PC-9 (cell line): ENCODE measurements at regions not wholly inside any gene's neighbourhood (a gene's known extent, or its start where the extent isn't known, plus 50 kb on each side); places are given as distances from the start of the nearest gene placed in this dataset.

Source experiments
- BruUV-seq: library from RNA; stranded (reverse); fragments of 400-500 nt; replicated peaks from 2 replicates; lab custom pipeline; 2021; lab: Mats Ljungman, UMichigan
- CTCF ChIA-PET: fragments of 300-600 bp; sonication (Branson Sonifier 250); formaldehyde crosslinking; loops from one replicate; lab custom pipeline; 2022; ENCODE audit warnings: antibody characterized with exemption; lab: Charles Lee
- POLR2A ChIA-PET: fragments of 300-600 bp; sonication (Branson Sonifier 250); formaldehyde crosslinking; loops from one replicate; lab custom pipeline; 2022; ENCODE audit warnings: antibody characterized with exemption; ENCODE audit not compliant: unreplicated experiment; lab: Charles Lee
- DNase-seq, 2 experiments: peaks; one replicate each; pipeline versions ENCODE4 v3.0.0 to v3.0.0-alpha.2; 2015 to 2022; ENCODE audit warnings: mixed read lengths in 1 of 2
- H2AFZ ChIP-seq: fragments of 200-600 bp; sonication (generic); 2 replicates; pipeline ENCODE4 v1.8.1; 2017; ENCODE audit warnings: antibody characterized with exemption
- H3F3A ChIP-seq: fragments of 200-600 bp; sonication (generic); 2 replicates; pipeline ENCODE4 v1.8.1; 2017; ENCODE audit warnings: antibody characterized with exemption, mild to moderate bottlenecking, low read depth; ENCODE audit not compliant: insufficient read depth
- H3K27ac ChIP-seq: fragments of 200-600 bp; sonication (generic); 2 replicates; pipeline ENCODE4 v1.6.1; 2016; ENCODE audit warnings: mixed run types
- H3K27me3 ChIP-seq: fragments of 200-600 bp; sonication (generic); 2 replicates; pipeline ENCODE4 v1.6.1; 2016; ENCODE audit warnings: low read depth, mixed run types; ENCODE audit not compliant: insufficient read depth
- H3K36me3 ChIP-seq: fragments of 200-600 bp; sonication (generic); 2 replicates; pipeline ENCODE4 v1.6.1; 2016; ENCODE audit warnings: low read depth, mixed run types
- H3K4me1 ChIP-seq: fragments of 200-600 bp; sonication (generic); replicated peaks from 2 replicates; pipeline ENCODE4 v1.6.1; 2016; ENCODE audit warnings: mixed run types; ENCODE audit not compliant: insufficient read depth
- H3K4me2 ChIP-seq: fragments of 200-600 bp; sonication (generic); 2 replicates; pipeline ENCODE4 v1.6.1; 2017; ENCODE audit warnings: mixed run types
- H3K4me3 ChIP-seq: fragments of 200-600 bp; sonication (generic); 2 replicates; pipeline ENCODE4 v1.6.1; 2016; ENCODE audit warnings: mixed run types
- H3K79me2 ChIP-seq: fragments of 200-600 bp; sonication (generic); 2 replicates; pipeline ENCODE4 v1.6.1; 2017; ENCODE audit warnings: low read depth, mixed run types
- H3K9me2 ChIP-seq: fragments of 200-600 bp; sonication (generic); 2 replicates; pipeline ENCODE4 v1.8.1; 2017; ENCODE audit warnings: mild to moderate bottlenecking; ENCODE audit not compliant: insufficient read depth
- H3K9me3 ChIP-seq: fragments of 200-600 bp; sonication (generic); 2 replicates; pipeline ENCODE4 v1.8.1; 2016; ENCODE audit warnings: low read depth; ENCODE audit not compliant: insufficient read depth
- H4K20me1 ChIP-seq: fragments of 200-600 bp; sonication (generic); 2 replicates; pipeline ENCODE4 v1.8.1; 2017; ENCODE audit not compliant: insufficient read depth
- CTCF ChIP-seq: fragments of 200-600 bp; sonication (generic); conservative IDR thresholded peaks from 2 replicates; pipeline ENCODE4 v1.6.1; 2017; ENCODE audit warnings: mixed run types, antibody characterized with exemption, mild to moderate bottlenecking, moderate library complexity
- EZH2 ChIP-seq: fragments of 200-600 bp; sonication (generic); IDR thresholded peaks from 2 replicates; pipeline ENCODE4 v1.8.0; 2017; ENCODE audit warnings: antibody characterized with exemption, low read depth
- intact Hi-C: fragments of 100-400 bp; cut with micrococcal nuclease; formaldehyde crosslinking; loops from one replicate; pipeline ENCODE4 v1.10.0; 2022; ENCODE audit not compliant: unreplicated experiment

GRCh38 chr2:82819951-82820350 lies 1639.1 kb downstream of the SUCLG1 start:
- Histone ChIP-seq H3K4me3 (no peak overlapping the region), H3K27me3 (peaks cover 11% of the 10 kb centered on the region; the same call in 1 of the 2 replicates), H3K4me1 (no peaks in the 10 kb centered on the region), H3K9me3 (no peaks in the 10 kb centered on the region), H3K27ac (no peak overlapping the region), H3K36me3 (no peaks in the 10 kb centered on the region), H3F3A (no peaks in the 10 kb centered on the region), H3K4me2 (no peak overlapping the region), H3K9me2 (no peaks in the 10 kb centered on the region), H3K79me2 (no peaks in the 10 kb centered on the region), H4K20me1 (no peaks in the 10 kb centered on the region), H2AFZ (no peak overlapping the region)
- TF ChIP-seq CTCF (no peak), EZH2 (no peak)
- no peak for DNase-seq
- intact Hi-C loops, result no loop called here
- BruUV-seq, result no TSS peak
- POLR2A ChIA-PET, result no interaction called here
- CTCF ChIA-PET, result no interaction called here

GRCh38 chr2:82814146-82814545 lies 1644.9 kb downstream of the SUCLG1 start:
- Histone ChIP-seq H3F3A (no peaks in the 10 kb centered on the region), H3K79me2 (no peaks in the 10 kb centered on the region), H3K27me3 (0 out of 2 replicates have a peak, but pooled peaks cover 7% of the 10 kb centered on the region), H3K36me3 (no peaks in the 10 kb centered on the region), H4K20me1 (no peaks in the 10 kb centered on the region), H3K4me3 (no peak overlapping the region), H3K4me2 (no peak overlapping the region), H2AFZ (no peak overlapping the region), H3K4me1 (no peaks in the 10 kb centered on the region), H3K9me2 (no peaks in the 10 kb centered on the region), H3K9me3 (no peaks in the 10 kb centered on the region), H3K27ac (no peak overlapping the region)
- ChIA-PET CTCF (no interaction called here), POLR2A (no interaction called here)
- intact Hi-C loops, result no loop called here
- no peak for DNase-seq
- BruUV-seq, result no TSS peak
- TF ChIP-seq EZH2, result no peak

- no TSS peak for BruUV-seq
- no peaks in the 10 kb centered on the region for H3K9me3 ChIP-seq
- H3K9me2 ChIP-seq, result no peaks in the 10 kb centered on the region
- intact Hi-C loops, result no loop called here
- ChIA-PET POLR2A (no interaction called here), CTCF (no interaction called here)
- H3K79me2 ChIP-seq, result no peaks in the 10 kb centered on the region
- TF ChIP-seq EZH2 (no peak), CTCF (no peak)
- no peaks in the 10 kb centered on the region for H3K4me1 ChIP-seq
- H4K20me1 ChIP-seq, result no peaks in the 10 kb centered on the region
- H2AFZ ChIP-seq, result no peak overlapping the region
- DNase-seq, result no peak
- H3K4me3 ChIP-seq, result no peak overlapping the region
- no peaks in the 10 kb centered on the region for H3K36me3 ChIP-seq
- no peaks in the 10 kb centered on the region for H3F3A ChIP-seq
- 0 out of 2 replicates have a peak, but pooled peaks cover 4% of the 10 kb centered on the region for H3K27me3 ChIP-seq
- no peak overlapping the region for H3K27ac ChIP-seq
- no peak overlapping the region for H3K4me2 ChIP-seq
These were observed 1647.1 kb downstream of the SUCLG1 start for GRCh38 chr2:82811946-82812345.

GRCh38 chr2:82803307-82803706 lies 1655.8 kb downstream of the SUCLG1 start:
- ChIA-PET CTCF (no interaction called here), POLR2A (no interaction called here)
- Histone ChIP-seq H3K9me3 (no peaks in the 10 kb centered on the region; the same call in 1 of the 2 replicates), H3K9me2 (no peaks in the 10 kb centered on the region), H4K20me1 (no peaks in the 10 kb centered on the region), H3K27ac (no peak overlapping the region), H3K4me1 (no peaks in the 10 kb centered on the region), H3K4me3 (no peak overlapping the region), H3K4me2 (no peak overlapping the region), H3K79me2 (no peaks in the 10 kb centered on the region), H2AFZ (no peak overlapping the region), H3K27me3 (no peaks in the 10 kb centered on the region), H3F3A (no peaks in the 10 kb centered on the region), H3K36me3 (no peaks in the 10 kb centered on the region)
- DNase-seq, result no peak
- intact Hi-C loops, result no loop called here
- TF ChIP-seq CTCF (no peak), EZH2 (no peak)
- no TSS peak for BruUV-seq
